HepG2 (cell line): ENCODE measurements at regions not wholly inside any gene's neighbourhood (a gene's known extent, or its start where the extent isn't known, plus 50 kb on each side); places are given as distances from the start of the nearest gene placed in this dataset.

Source experiments
- ATAC-seq: fragments of 200-7000 bp; cut with Tn5 transposase; 3 replicates; pipeline ENCODE4 v1.9.1; 2020; ENCODE audit warnings: mild to moderate bottlenecking, moderate library complexity
- BruUV-seq: library from RNA; stranded (reverse); fragments of 400-500 nt; replicated peaks from 2 replicates; lab custom pipeline; 2021; lab: Mats Ljungman, UMichigan
- CTCF ChIA-PET: fragments of 300-600 bp; formaldehyde crosslinking; extraction: SDS; loops from one replicate; lab custom pipeline; 2021; ENCODE audit warnings: low total read pairs, inconsistent platforms, low intra/inter-chr PET ratio; lab: Yijun Ruan, JAX
- POLR2A ChIA-PET: fragments of 350-600 bp; sonication (Branson Sonifier 250); formaldehyde crosslinking; loops from one replicate; lab custom pipeline; 2020; ENCODE audit warnings: antibody characterized with exemption, inconsistent platforms; lab: Yijun Ruan, JAX
- DNase-seq: peaks from one replicate; pipeline ENCODE4 v3.0.0-alpha.2; 2015; ENCODE audit warnings: low spot score
- FAIRE-seq: peaks from 3 replicates; lab custom pipeline; 2011; peaks lifted over from hg19 to GRCh38; lab: Jason Lieb, UNC
- H2AFZ ChIP-seq: one replicate; pipeline ENCODE4 v1.6.1; 2011; ENCODE audit warnings: low read length, inconsistent platforms
- H3K27ac ChIP-seq: fragments of 300-600 bp; 3 replicates; pipeline ENCODE4 v1.8.0; 2011; ENCODE audit warnings: mixed run types, mild to moderate bottlenecking, mixed read lengths, low read length, inconsistent platforms; ENCODE audit not compliant: insufficient read depth; ENCODE audit errors: extremely low read length
- H3K27me3 ChIP-seq, 2 experiments: fragments of 200-600 bp in 1 of 2; 2 replicates in 1 of 2; 3 replicates in 1 of 2; pipeline versions ENCODE4 v1.6.0 to v1.8.0; 2011; ENCODE audit warnings: low read length in 2 of 2, mild to moderate bottlenecking in 2 of 2, moderate library complexity in 2 of 2, inconsistent platforms in 1 of 2; ENCODE audit not compliant: insufficient read depth in 2 of 2, control insufficient read depth in 1 of 2
- H3K36me3 ChIP-seq, 2 experiments: fragments of 200-600 bp in 1 of 2; replicated peaks in 1 of 2; 2 replicates in 1 of 2; 3 replicates in 1 of 2; pipeline versions ENCODE4 v1.5.1 to v1.8.0; 2011; ENCODE audit warnings: low read length in 2 of 2, inconsistent platforms in 1 of 2; ENCODE audit not compliant: insufficient read depth in 2 of 2, control insufficient read depth in 1 of 2
- H3K4me1 ChIP-seq: 2 replicates; pipeline ENCODE4 v1.5.1; 2012; ENCODE audit warnings: low read length, inconsistent platforms; ENCODE audit not compliant: insufficient read depth
- H3K4me2 ChIP-seq: 2 replicates; pipeline ENCODE4 v1.6.0; 2011; ENCODE audit warnings: low read depth, low read length, inconsistent platforms
- H3K4me3 ChIP-seq, 3 experiments: fragments of 200-600 bp in 1 of 3; sonication (generic), shearing (Covaris generic) in 1 of 3; replicated peaks in 1 of 3; 2 replicates each; pipeline ENCODE4 v1.5.1; 2011 to 2016; ENCODE audit warnings: low read length in 3 of 3, inconsistent platforms in 2 of 3, low read depth in 2 of 3, mild to moderate bottlenecking in 2 of 3, control low read depth in 1 of 3, mixed read lengths in 1 of 3; ENCODE audit not compliant: insufficient read depth in 1 of 3
- H3K79me2 ChIP-seq: one replicate; pipeline ENCODE4 v1.6.1; 2011; ENCODE audit warnings: low read length, inconsistent platforms; ENCODE audit not compliant: insufficient read depth
- H3K9ac ChIP-seq: 2 replicates; pipeline ENCODE4 v1.6.0; 2011; ENCODE audit warnings: mild to moderate bottlenecking, low read depth, low read length, inconsistent platforms; ENCODE audit not compliant: insufficient read depth
- H3K9me3 ChIP-seq: 2 replicates; pipeline ENCODE4 v1.5.1; 2012; ENCODE audit warnings: mild to moderate bottlenecking, low read length
- H4K20me1 ChIP-seq: 2 replicates; pipeline ENCODE4 v1.6.0; 2011; ENCODE audit warnings: inconsistent platforms, mild to moderate bottlenecking, low read length, moderate library complexity; ENCODE audit not compliant: insufficient read depth
- BORCS8-MEF2B ChIP-seq: sonication (generic); formaldehyde crosslinking; IDR thresholded peaks from 2 replicates; pipeline ENCODE4 v1.8.0; 2022; ENCODE audit warnings: mild to moderate bottlenecking, missing genetic modification reagents
- FOXA1 ChIP-seq, 2 experiments: fragments of 450-650 bp in 1 of 2; sonication (generic) in 1 of 2; formaldehyde crosslinking in 1 of 2; IDR thresholded peaks; 2 replicates each; pipeline versions ENCODE4 v1.4.0 to v1.6.1; 2016 to 2020; ENCODE audit warnings: missing genetic modification reagents in 1 of 2
- HOXA3 ChIP-seq: sonication (generic); formaldehyde crosslinking; IDR thresholded peaks from 2 replicates; pipeline ENCODE4 v1.5.0; 2020; ENCODE audit warnings: missing genetic modification reagents
- KLF6 ChIP-seq: IDR thresholded peaks from 2 replicates; pipeline ENCODE4 v1.8.0; 2016; ENCODE audit warnings: missing biosample characterization, missing genetic modification reagents
- MZF1 ChIP-seq: sonication (generic); formaldehyde crosslinking; IDR thresholded peaks from 2 replicates; pipeline ENCODE4 v1.8.1; 2023; ENCODE audit warnings: mild to moderate bottlenecking, missing genetic modification reagents, borderline replicate concordance
- NONO ChIP-seq, 2 experiments: fragments of 450-650 bp in 1 of 2; sonication (generic) in 1 of 2; formaldehyde crosslinking in 1 of 2; IDR thresholded peaks in 1 of 2; conservative IDR thresholded peaks in 1 of 2; 2 replicates each; pipeline versions ENCODE4 v1.6.1 to v1.8.0; 2017 to 2022; ENCODE audit warnings: mild to moderate bottlenecking in 1 of 2, missing genetic modification reagents in 1 of 2, moderate library complexity in 1 of 2
- POLR2A ChIP-seq, 2 experiments: IDR thresholded peaks; 2 replicates each; pipeline ENCODE4 v1.6.1; 2011; ENCODE audit warnings: low read depth in 2 of 2, low read length in 2 of 2, mild to moderate bottlenecking in 1 of 2, moderate library complexity in 1 of 2; ENCODE audit not compliant: insufficient read depth in 1 of 2
- PRDM10 ChIP-seq: sonication (generic); formaldehyde crosslinking; IDR thresholded peaks from 2 replicates; pipeline ENCODE4 v1.4.0; 2020; ENCODE audit warnings: low read depth, missing genetic modification reagents
- RFXANK ChIP-seq: IDR thresholded peaks from 2 replicates; pipeline ENCODE4 v1.6.1; 2016
- ZNF232 ChIP-seq: sonication (generic); formaldehyde crosslinking; IDR thresholded peaks from 2 replicates; pipeline ENCODE4 v1.4.0; 2020; ENCODE audit warnings: missing genetic modification reagents, borderline replicate concordance
- WGBS: methylation state at CpG from one replicate; pipeline ENCODE4 v1.1.6; 2017; ENCODE audit warnings: low lambda C conversion rate; 5-methylcytosine and 5-hydroxymethylcytosine counted together
- in situ Hi-C: cut with HindIII; loops from 2 replicates; pipeline ENCODE4 v1.10.0; 2017; ENCODE audit warnings: low pct_unique_long_range_greater_than_20kb; ENCODE audit not compliant: extremely low pct_ligation_motif_present
- intact Hi-C: fragments of 100-400 bp; cut with micrococcal nuclease; formaldehyde crosslinking; loops from one replicate; pipeline ENCODE4 v1.10.0; 2022; ENCODE audit not compliant: unreplicated experiment
- TF ChIP-seq, protein P1 (sequence below): sonication (generic); formaldehyde crosslinking; IDR thresholded peaks from 2 replicates; pipeline ENCODE4 v1.4.0; 2020; ENCODE audit warnings: missing genetic modification reagents, mild to moderate bottlenecking, borderline replicate concordance
- TF ChIP-seq, protein P2 (sequence below): IDR thresholded peaks from 2 replicates; pipeline ENCODE4 v1.6.1; 2016; ENCODE audit warnings: low read depth
- TF ChIP-seq, protein P3 (sequence below): sonication (generic); formaldehyde crosslinking; IDR thresholded peaks from 2 replicates; pipeline ENCODE4 v1.5.1; 2020; ENCODE audit warnings: missing genetic modification reagents, mild to moderate bottlenecking, borderline replicate concordance

GRCh38 chr21:27761623-27762022, 794.7 kb upstream of the ADAMTS5 start:
- WGBS, result 7% methylated on average over 1 of the region's 1 CpG
- Histone ChIP-seq H3K79me2 (no peaks in the 10 kb centered on the region), H3K9me3 (peaks cover 95% of the 10 kb centered on the region), H3K9ac (no peak overlapping the region), H3K27ac (no peak overlapping the region), H2AFZ (no peak overlapping the region), H4K20me1 (no peaks in the 10 kb centered on the region), H3K4me3 (no peak overlapping the region), H3K36me3 (no peaks in the 10 kb centered on the region), H3K27me3 (no peaks in the 10 kb centered on the region), H3K4me2 (no peak overlapping the region), H3K4me1 (no peaks in the 10 kb centered on the region)
- ATAC-seq (no peak), DNase-seq (no peak), FAIRE-seq (no peak)
- TF ChIP-seq NONO (IDR thresholded peaks at IDR 0.05) (no peak), NONO (CRISPR knock-in tag; conservative IDR thresholded peaks at IDR 0.05) (no peak), MZF1 (CRISPR knock-in tag) (no peak), RFXANK (CRISPR knock-in tag) (no peak), POLR2A (IDR thresholded peaks at IDR 0.05; ENCODE audit: insufficient read depth in 1 of 2, low read depth in 2 of 2, low read length in 2 of 2) (no peak), FOXA1 (IDR thresholded peaks at IDR 0.05) (no peak), FOXA1 (CRISPR knock-in tag; IDR thresholded peaks at IDR 0.05) (no peak), PRDM10 (CRISPR knock-in tag) (no peak), ZNF232 (CRISPR knock-in tag) (no peak), BORCS8-MEF2B (CRISPR knock-in tag) (no peak), HOXA3 (CRISPR knock-in tag) (no peak), KLF6 (no peak)
- TF ChIP-seq, protein P1, sequence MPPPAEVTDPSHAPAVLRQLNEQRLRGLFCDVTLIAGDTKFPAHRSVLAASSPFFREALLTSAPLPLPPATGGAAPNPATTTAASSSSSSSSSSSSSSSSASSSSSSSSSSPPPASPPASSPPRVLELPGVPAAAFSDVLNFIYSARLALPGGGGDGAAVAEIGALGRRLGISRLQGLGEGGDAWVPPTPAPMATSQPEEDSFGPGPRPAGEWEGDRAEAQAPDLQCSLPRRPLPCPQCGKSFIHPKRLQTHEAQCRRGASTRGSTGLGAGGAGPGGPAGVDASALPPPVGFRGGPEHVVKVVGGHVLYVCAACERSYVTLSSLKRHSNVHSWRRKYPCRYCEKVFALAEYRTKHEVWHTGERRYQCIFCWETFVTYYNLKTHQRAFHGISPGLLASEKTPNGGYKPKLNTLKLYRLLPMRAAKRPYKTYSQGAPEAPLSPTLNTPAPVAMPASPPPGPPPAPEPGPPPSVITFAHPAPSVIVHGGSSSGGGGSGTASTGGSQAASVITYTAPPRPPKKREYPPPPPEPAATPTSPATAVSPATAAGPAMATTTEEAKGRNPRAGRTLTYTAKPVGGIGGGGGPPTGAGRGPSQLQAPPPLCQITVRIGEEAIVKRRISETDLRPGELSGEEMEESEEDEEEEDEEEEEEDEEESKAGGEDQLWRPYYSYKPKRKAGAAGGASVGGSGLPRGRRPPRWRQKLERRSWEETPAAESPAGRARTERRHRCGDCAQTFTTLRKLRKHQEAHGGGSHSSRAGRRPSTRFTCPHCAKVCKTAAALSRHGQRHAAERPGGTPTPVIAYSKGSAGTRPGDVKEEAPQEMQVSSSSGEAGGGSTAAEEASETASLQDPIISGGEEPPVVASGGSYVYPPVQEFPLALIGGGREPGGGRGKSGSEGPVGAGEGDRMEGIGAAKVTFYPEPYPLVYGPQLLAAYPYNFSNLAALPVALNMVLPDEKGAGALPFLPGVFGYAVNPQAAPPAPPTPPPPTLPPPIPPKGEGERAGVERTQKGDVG (CRISPR knock-in tag), result no peak
- TF ChIP-seq, protein P2, sequence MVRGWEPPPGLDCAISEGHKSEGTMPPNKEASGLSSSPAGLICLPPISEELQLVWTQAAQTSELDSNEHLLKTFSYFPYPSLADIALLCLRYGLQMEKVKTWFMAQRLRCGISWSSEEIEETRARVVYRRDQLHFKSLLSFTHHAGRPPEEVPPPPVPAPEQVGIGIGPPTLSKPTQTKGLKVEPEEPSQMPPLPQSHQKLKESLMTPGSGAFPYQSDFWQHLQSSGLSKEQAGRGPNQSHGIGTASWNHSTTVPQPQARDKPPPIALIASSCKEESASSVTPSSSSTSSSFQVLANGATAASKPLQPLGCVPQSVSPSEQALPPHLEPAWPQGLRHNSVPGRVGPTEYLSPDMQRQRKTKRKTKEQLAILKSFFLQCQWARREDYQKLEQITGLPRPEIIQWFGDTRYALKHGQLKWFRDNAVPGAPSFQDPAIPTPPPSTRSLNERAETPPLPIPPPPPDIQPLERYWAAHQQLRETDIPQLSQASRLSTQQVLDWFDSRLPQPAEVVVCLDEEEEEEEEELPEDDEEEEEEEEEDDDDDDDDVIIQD, result no peak
- TF ChIP-seq, protein P3, sequence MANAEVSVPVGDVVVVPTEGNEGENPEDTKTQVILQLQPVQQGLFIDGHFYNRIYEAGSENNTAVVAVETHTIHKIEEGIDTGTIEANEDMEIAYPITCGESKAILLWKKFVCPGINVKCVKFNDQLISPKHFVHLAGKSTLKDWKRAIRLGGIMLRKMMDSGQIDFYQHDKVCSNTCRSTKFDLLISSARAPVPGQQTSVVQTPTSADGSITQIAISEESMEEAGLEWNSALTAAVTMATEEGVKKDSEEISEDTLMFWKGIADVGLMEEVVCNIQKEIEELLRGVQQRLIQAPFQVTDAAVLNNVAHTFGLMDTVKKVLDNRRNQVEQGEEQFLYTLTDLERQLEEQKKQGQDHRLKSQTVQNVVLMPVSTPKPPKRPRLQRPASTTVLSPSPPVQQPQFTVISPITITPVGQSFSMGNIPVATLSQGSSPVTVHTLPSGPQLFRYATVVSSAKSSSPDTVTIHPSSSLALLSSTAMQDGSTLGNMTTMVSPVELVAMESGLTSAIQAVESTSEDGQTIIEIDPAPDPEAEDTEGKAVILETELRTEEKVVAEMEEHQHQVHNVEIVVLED, result no peak
- BruUV-seq, result no TSS peak
- in situ Hi-C loops (no loop called here), intact Hi-C loops (no loop called here)
- POLR2A ChIA-PET, result no interaction called here
- CTCF ChIA-PET, result no interaction called here
